ENCODE measurements at regions not wholly inside any gene's neighbourhood (a gene's known extent, or its start where the extent isn't known, plus 50 kb on each side); places are given as distances from the start of the nearest gene placed in this dataset.

- no peak overlapping the region for H3K4me3 ChIP-seq (ENCODE audit: low read depth, low read length)
Measured at GRCh38 chr5:61686491-61687257, 354.6 kb downstream of the ZSWIM6 start.

GRCh38 chr5:61687371-61687770, 355.3 kb downstream of the ZSWIM6 start:
- no peak overlapping the region for H3K4me3 ChIP-seq (ENCODE audit: low read depth, low read length)
- no peak for TF ChIP-seq CTCF (IDR thresholded peaks at IDR 0.05; ENCODE audit: low read depth, low read length)

More at GRCh38 chr5:61686491-61687257, 354.6 kb downstream of the ZSWIM6 start:
- no peak for TF ChIP-seq CTCF (IDR thresholded peaks at IDR 0.05; ENCODE audit: low read depth, low read length)

- no peak for TF ChIP-seq CTCF (IDR thresholded peaks at IDR 0.05; ENCODE audit: low read depth, low read length)
- H3K4me3 ChIP-seq (ENCODE audit: low read depth, low read length) = no peak overlapping the region
Measured at GRCh38 chr5:61689153-61689846, 357.2 kb downstream of the ZSWIM6 start.

- no peak overlapping the region for H3K4me3 ChIP-seq (ENCODE audit: low read depth, low read length)
- no peak for TF ChIP-seq CTCF (IDR thresholded peaks at IDR 0.05; ENCODE audit: low read depth, low read length)
Measured at GRCh38 chr5:61697809-61698558, 365.9 kb downstream of the ZSWIM6 start.

GRCh38 chr5:61701877-61702602, 370.0 kb downstream of the ZSWIM6 start:
- TF ChIP-seq CTCF (IDR thresholded peaks at IDR 0.05; ENCODE audit: low read depth, low read length) = no peak
- no peak overlapping the region for H3K4me3 ChIP-seq (ENCODE audit: low read depth, low read length)

- no peak overlapping the region for H3K4me3 ChIP-seq (ENCODE audit: low read depth, low read length)
- no peak for TF ChIP-seq CTCF (IDR thresholded peaks at IDR 0.05; ENCODE audit: low read depth, low read length)
Measured at GRCh38 chr5:61702784-61703183, 370.7 kb downstream of the ZSWIM6 start.

Data from WI38 (cell line).